Left ventricle myocardium superior (tissue), 1 donor: ENCODE measurements at regions not wholly inside any gene's neighbourhood (a gene's known extent, or its start where the extent isn't known, plus 50 kb on each side); places are given as distances from the start of the nearest gene placed in this dataset.

Experiments
- ATAC-seq: fragments of 200-7000 bp; cut with Tn5 transposase; one replicate; pipeline ENCODE4 v1.9.1; 2020; ENCODE audit warnings: mild to moderate bottlenecking, moderate library complexity
- DNase-seq: peaks from one replicate; pipeline ENCODE4 v3.0.0-alpha.2; 2020
- intact Hi-C: fragments of 100-400 bp; cut with micrococcal nuclease; formaldehyde crosslinking; loops from one replicate; pipeline ENCODE4 v1.11.0; 2022
- donor health status: DM: no; HTN: yes; CAD: no; lungs with severe emphysema.

- intact Hi-C loops, result no loop called here
- ATAC-seq (no peak), DNase-seq (no peak)
Observed at GRCh38 chr13:26155568-26155967, 66.5 kb downstream of the RNF6 start.

GRCh38 chr13:26133851-26134250 lies 82.0 kb upstream of the SHISA2 start:
- no peak for DNase-seq
- intact Hi-C loops, result no loop called here
- ATAC-seq, result no peak

GRCh38 chr13:26133286-26133685 lies 81.5 kb upstream of the SHISA2 start:
- DNase-seq (no peak), ATAC-seq (no peak)
- intact Hi-C loops, result no loop called here

GRCh38 chr13:26132756-26133155 lies 80.9 kb upstream of the SHISA2 start:
- intact Hi-C loops, result no loop called here
- no peak for ATAC-seq
- DNase-seq, result no peak

GRCh38 chr13:26128676-26129075 lies 76.9 kb upstream of the SHISA2 start:
- DNase-seq, result no peak
- intact Hi-C loops, result no loop called here
- ATAC-seq, result no peak

GRCh38 chr13:26117620-26118019 lies 65.8 kb upstream of the SHISA2 start:
- ATAC-seq (no peak), DNase-seq (no peak)
- intact Hi-C loops, result no loop called here

- intact Hi-C loops, result no loop called here
- ATAC-seq (no peak), DNase-seq (no peak)
Observed at GRCh38 chr13:26112843-26113242, 61.0 kb upstream of the SHISA2 start.

- DNase-seq (no peak), ATAC-seq (peak; percentile 51)
- intact Hi-C loops, result no loop called here
Observed at GRCh38 chr13:26111797-26112196, 60.0 kb upstream of the SHISA2 start.
